ENCODE measurements at regions not wholly inside any gene's neighbourhood (a gene's known extent, or its start where the extent isn't known, plus 50 kb on each side); places are given as distances from the start of the nearest gene placed in this dataset.

DNA sequence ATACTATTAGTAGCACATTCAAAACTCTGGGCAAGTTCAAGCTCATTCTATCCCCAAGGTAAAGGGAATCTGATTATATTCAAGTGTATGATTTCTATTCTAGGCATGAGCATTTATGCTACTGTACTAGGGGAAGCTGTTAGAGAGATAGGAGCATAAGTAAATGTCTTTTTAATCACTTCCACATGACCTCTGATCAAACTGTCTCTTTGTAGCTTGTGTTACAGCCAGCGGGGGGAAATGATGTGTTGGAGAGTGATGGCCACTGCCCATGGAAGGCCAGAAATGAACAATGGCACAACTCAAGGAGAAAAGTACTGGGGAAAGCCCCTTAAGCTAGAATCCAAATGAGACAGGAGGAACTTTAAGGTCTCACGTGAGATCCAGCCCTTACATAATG, 894.9 kb upstream of the CDH2 start:
- Mint-ChIP-seq H3K27me3 (no peaks in the 10 kb centered on the region), H3K9me3 (peaks cover 0 to 40% (median 8%) of the 10 kb centered on the region in 7 donors)

DNA sequence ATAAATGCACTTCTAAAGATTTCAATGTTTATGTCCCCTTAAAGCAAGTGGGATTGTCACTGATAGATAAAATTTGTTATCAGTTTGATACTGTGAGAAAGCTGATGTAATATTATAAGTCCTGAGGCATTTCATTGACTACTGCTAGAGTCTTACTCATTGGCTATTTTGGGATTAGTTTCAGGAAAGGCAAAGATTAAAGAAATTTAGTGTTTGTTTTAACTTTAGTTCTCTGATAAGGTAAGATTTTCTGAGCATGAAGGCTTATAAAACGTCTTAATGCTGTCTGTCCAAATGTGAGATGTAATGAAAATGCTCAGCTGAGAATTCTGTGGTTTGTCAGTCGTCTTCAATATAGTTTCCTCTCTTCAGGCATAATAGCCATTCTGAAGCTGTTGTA, 886.4 kb upstream of the CDH2 start:
- Histone ChIP-seq H3K4me3 (ENCODE audit: low read depth, low read length) (no peak overlapping the region), H3K9me3 (ENCODE audit: control insufficient read depth in 2 of 2, low read length in 2 of 2) (peaks cover 0 to 4% of the 10 kb centered on the region in 2 experiments), H3K36me3 (ENCODE audit: control insufficient read depth, insufficient read depth, low read length) (no peaks in the 10 kb centered on the region), H3K4me1 (ENCODE audit: control insufficient read depth, insufficient read depth, low read length, poor library complexity, severe bottlenecking) (no peaks in the 10 kb centered on the region), H3K27me3 (ENCODE audit: control insufficient read depth, insufficient read depth, low read length) (no peaks in the 10 kb centered on the region), H3K27ac (ENCODE audit: insufficient read depth, low read length, poor library complexity, severe bottlenecking) (no peak overlapping the region)
- DNase-seq (no peak), ATAC-seq (ENCODE audit: low read depth in 2 of 2) (no peak)
- H3K27ac Mint-ChIP-seq: no peak overlapping the region
- H3K9me3 Mint-ChIP-seq: peaks cover 6 to 53% (median 11%) of the 10 kb centered on the region in 7 donors
- no peaks in the 10 kb centered on the region for H3K36me3 Mint-ChIP-seq
- H3K27me3 Mint-ChIP-seq: no peaks in the 10 kb centered on the region
- H3K4me1 Mint-ChIP-seq: no peaks in the 10 kb centered on the region
- no peak overlapping the region for H3K4me3 Mint-ChIP-seq

More for the DNA sequence above, 894.9 kb upstream of the CDH2 start:
- DNase-seq: no peak
- Histone ChIP-seq H3K9me3 (ENCODE audit: control insufficient read depth in 2 of 2, low read length in 2 of 2) (peaks cover 3 to 16% of the 10 kb centered on the region in 2 experiments), H3K4me3 (ENCODE audit: low read depth, low read length) (no peak overlapping the region), H3K36me3 (ENCODE audit: control insufficient read depth, insufficient read depth, low read length) (no peaks in the 10 kb centered on the region), H3K4me1 (ENCODE audit: control insufficient read depth, insufficient read depth, low read length, poor library complexity, severe bottlenecking) (no peaks in the 10 kb centered on the region), H3K27me3 (ENCODE audit: control insufficient read depth, insufficient read depth, low read length) (no peaks in the 10 kb centered on the region), H3K27ac (ENCODE audit: insufficient read depth, low read length, poor library complexity, severe bottlenecking) (no peak overlapping the region)
- Mint-ChIP-seq H3K36me3 (no peaks in the 10 kb centered on the region), H3K27ac (no peak overlapping the region), H3K4me3 (no peak overlapping the region), H3K4me1 (no peaks in the 10 kb centered on the region)
- no peak for ATAC-seq (ENCODE audit: low read depth in 2 of 2)

DNA sequence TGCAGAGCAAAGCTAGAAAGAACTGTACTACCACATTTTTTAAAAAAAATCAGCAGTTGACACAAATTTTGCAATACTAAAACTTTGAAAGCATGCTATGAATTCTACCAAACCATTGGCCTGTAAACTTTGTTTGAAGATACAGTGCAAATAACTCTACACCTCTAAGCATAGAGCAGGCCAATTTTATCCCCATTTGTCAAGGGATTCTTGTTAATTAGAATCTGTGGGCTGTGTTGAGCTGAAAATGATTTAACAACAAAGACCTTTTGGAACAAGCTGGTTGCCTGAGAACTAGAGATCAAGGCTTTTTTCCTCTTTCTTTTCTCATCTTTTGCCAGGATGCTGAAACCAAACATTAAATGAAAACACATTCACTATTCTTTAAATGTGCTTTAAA, 886.0 kb upstream of the CDH2 start:
- H3K4me1 ChIP-seq (ENCODE audit: control insufficient read depth, insufficient read depth, low read length, poor library complexity, severe bottlenecking): no peaks in the 10 kb centered on the region
- H3K27me3 ChIP-seq (ENCODE audit: control insufficient read depth, insufficient read depth, low read length): no peaks in the 10 kb centered on the region
- DNase-seq: no peak
- H3K9me3 Mint-ChIP-seq: peaks cover 6 to 50% (median 11%) of the 10 kb centered on the region in 7 donors
- no peaks in the 10 kb centered on the region for H3K36me3 ChIP-seq (ENCODE audit: control insufficient read depth, insufficient read depth, low read length)
- no peak for ATAC-seq (ENCODE audit: low read depth in 2 of 2)
- H3K4me3 ChIP-seq (ENCODE audit: low read depth, low read length): no peak overlapping the region
- no peak overlapping the region for H3K27ac ChIP-seq (ENCODE audit: insufficient read depth, low read length, poor library complexity, severe bottlenecking)
- no peak overlapping the region for H3K4me3 Mint-ChIP-seq
- H3K4me1 Mint-ChIP-seq: no peaks in the 10 kb centered on the region
- no peak overlapping the region for H3K27ac Mint-ChIP-seq
- no peaks in the 10 kb centered on the region for H3K27me3 Mint-ChIP-seq
- no peaks in the 10 kb centered on the region for H3K36me3 Mint-ChIP-seq
- H3K9me3 ChIP-seq (ENCODE audit: control insufficient read depth in 2 of 2, low read length in 2 of 2): peaks cover 0 to 4% of the 10 kb centered on the region in 2 experiments

DNA sequence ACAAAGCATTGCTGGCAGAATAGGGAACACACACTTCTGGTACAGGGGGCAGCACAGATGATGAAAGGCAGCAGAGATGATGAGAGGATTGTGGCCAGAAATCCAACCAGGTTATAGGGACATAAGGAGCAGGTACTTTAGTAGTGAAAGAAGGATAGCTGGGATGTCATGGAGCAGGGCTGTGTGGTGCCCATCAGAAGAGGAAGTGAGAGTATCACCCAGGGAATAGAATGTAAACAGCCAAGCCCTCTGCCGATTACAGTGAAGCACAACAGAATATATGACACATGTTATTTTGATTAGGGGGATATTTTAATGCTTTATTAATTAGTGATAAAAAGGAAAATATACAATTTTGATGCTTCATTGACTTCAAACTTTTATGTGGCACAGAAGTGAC, 883.4 kb upstream of the CDH2 start:
- Mint-ChIP-seq H3K27me3 (no peaks in the 10 kb centered on the region), H3K36me3 (no peaks in the 10 kb centered on the region), H3K9me3 (peaks cover 4 to 45% (median 7%) of the 10 kb centered on the region in 7 donors), H3K27ac (no peak overlapping the region), H3K4me3 (peak overlapping the region in 1 of 4 donors; percentile 40), H3K4me1 (no peaks in the 10 kb centered on the region)
- Histone ChIP-seq H3K36me3 (ENCODE audit: control insufficient read depth, insufficient read depth, low read length) (no peaks in the 10 kb centered on the region), H3K9me3 (ENCODE audit: control insufficient read depth in 2 of 2, low read length in 2 of 2) (no peaks in the 10 kb centered on the region), H3K27me3 (ENCODE audit: control insufficient read depth, insufficient read depth, low read length) (no peaks in the 10 kb centered on the region), H3K4me1 (ENCODE audit: control insufficient read depth, insufficient read depth, low read length, poor library complexity, severe bottlenecking) (no peaks in the 10 kb centered on the region), H3K27ac (ENCODE audit: insufficient read depth, low read length, poor library complexity, severe bottlenecking) (no peak overlapping the region), H3K4me3 (ENCODE audit: low read depth, low read length) (no peak overlapping the region)
- no peak for DNase-seq
- ATAC-seq (ENCODE audit: low read depth in 2 of 2): no peak

DNA sequence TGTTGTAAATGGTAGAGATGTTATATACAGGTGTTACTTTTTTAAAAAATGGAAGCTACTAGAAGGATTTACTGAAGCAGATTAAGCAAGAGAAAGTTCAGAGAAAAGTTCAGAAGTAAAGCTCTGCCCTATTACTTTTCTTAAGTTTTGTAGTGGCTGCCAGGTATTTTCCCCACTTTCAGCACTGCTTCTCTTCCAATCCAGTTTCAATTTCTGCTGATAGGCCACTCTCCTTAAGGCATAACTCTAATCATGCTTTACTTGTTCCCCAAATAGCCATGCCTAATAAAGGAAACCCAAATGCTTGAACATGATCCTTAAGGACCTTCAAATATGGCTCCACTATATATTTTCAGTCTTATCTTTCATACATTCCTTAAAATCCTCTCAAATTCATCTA, 880.8 kb upstream of the CDH2 start:
- no peaks in the 10 kb centered on the region for H3K36me3 Mint-ChIP-seq
- ATAC-seq (ENCODE audit: low read depth in 2 of 2) (no peak), DNase-seq (no peak)
- H3K9me3 Mint-ChIP-seq: peaks cover 4 to 33% (median 7%) of the 10 kb centered on the region in 7 donors
- Histone ChIP-seq H3K36me3 (ENCODE audit: control insufficient read depth, insufficient read depth, low read length) (no peaks in the 10 kb centered on the region), H3K27me3 (ENCODE audit: control insufficient read depth, insufficient read depth, low read length) (no peaks in the 10 kb centered on the region), H3K4me3 (ENCODE audit: low read depth, low read length) (no peak overlapping the region), H3K27ac (ENCODE audit: insufficient read depth, low read length, poor library complexity, severe bottlenecking) (no peak overlapping the region), H3K4me1 (ENCODE audit: control insufficient read depth, insufficient read depth, low read length, poor library complexity, severe bottlenecking) (no peaks in the 10 kb centered on the region), H3K9me3 (ENCODE audit: control insufficient read depth in 2 of 2, low read length in 2 of 2) (peaks cover 0 to 7% of the 10 kb centered on the region in 2 experiments)
- H3K27ac Mint-ChIP-seq: no peak overlapping the region
- no peak overlapping the region for H3K4me3 Mint-ChIP-seq
- H3K27me3 Mint-ChIP-seq: no peaks in the 10 kb centered on the region
- H3K4me1 Mint-ChIP-seq: no peaks in the 10 kb centered on the region

DNA sequence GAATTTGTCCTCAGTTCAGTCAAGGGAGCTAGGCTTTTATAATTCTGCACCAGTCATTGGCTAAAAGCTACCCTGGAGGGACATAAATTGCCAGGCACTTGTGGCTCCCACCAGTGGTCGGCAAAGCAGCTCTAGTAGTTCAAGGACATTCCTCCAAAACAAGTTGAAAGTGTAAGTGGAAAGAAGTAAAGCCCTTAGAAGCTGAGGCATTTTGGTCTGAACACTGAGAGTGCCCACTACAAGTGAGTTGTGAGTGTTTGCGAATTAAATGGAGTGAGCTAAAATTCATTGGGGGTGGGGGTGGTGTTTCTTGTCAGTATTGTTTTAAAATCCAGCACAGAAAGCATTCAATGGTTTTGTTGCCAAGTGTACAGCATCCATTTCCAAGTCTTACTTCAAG, 879.9 kb upstream of the CDH2 start:
- Mint-ChIP-seq H3K4me3 (no peak overlapping the region), H3K36me3 (no peaks in the 10 kb centered on the region), H3K4me1 (no peaks in the 10 kb centered on the region), H3K27ac (no peak overlapping the region), H3K27me3 (no peaks in the 10 kb centered on the region), H3K9me3 (peaks cover 2 to 33% (median 8%) of the 10 kb centered on the region in 7 donors)
- ATAC-seq (ENCODE audit: low read depth in 2 of 2) (no peak), DNase-seq (no peak)
- no peaks in the 10 kb centered on the region for H3K4me1 ChIP-seq (ENCODE audit: control insufficient read depth, insufficient read depth, low read length, poor library complexity, severe bottlenecking)
- H3K9me3 ChIP-seq (ENCODE audit: control insufficient read depth in 2 of 2, low read length in 2 of 2): peaks cover 0 to 7% of the 10 kb centered on the region in 2 experiments
- H3K27ac ChIP-seq (ENCODE audit: insufficient read depth, low read length, poor library complexity, severe bottlenecking): no peak overlapping the region
- no peaks in the 10 kb centered on the region for H3K36me3 ChIP-seq (ENCODE audit: control insufficient read depth, insufficient read depth, low read length)
- no peak overlapping the region for H3K4me3 ChIP-seq (ENCODE audit: low read depth, low read length)
- no peaks in the 10 kb centered on the region for H3K27me3 ChIP-seq (ENCODE audit: control insufficient read depth, insufficient read depth, low read length)

DNA sequence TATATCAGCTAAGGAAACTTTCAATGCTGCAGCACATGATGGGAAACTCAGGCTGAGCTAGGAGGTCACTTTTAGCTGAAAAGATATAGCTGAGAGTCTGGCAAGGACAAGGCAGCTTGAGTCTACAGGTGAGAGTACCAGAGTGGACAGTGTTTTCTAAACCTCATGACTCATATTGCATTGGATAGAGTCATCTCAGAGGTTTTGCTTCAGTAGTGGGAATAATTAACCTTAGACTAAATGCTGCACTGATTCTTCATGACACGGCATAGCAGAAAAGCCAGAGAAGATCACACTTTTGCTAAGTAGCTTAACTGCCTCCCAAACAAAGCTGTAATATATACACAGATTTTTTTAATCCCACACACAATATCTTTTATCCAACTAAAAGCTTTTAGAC, 865.0 kb upstream of the CDH2 start:
- no peak overlapping the region for H3K27ac Mint-ChIP-seq
- no peak for ATAC-seq (ENCODE audit: low read depth in 2 of 2)
- no peak overlapping the region for H3K4me3 Mint-ChIP-seq
- H3K4me1 Mint-ChIP-seq: no peaks in the 10 kb centered on the region
- H3K27me3 Mint-ChIP-seq: no peaks in the 10 kb centered on the region
- no peaks in the 10 kb centered on the region for H3K36me3 ChIP-seq (ENCODE audit: control insufficient read depth, insufficient read depth, low read length)
- H3K4me1 ChIP-seq (ENCODE audit: control insufficient read depth, insufficient read depth, low read length, poor library complexity, severe bottlenecking): no peaks in the 10 kb centered on the region
- H3K9me3 Mint-ChIP-seq: peaks cover 0 to 15% (median 7%) of the 10 kb centered on the region in 7 donors
- DNase-seq: no peak
- H3K9me3 ChIP-seq (ENCODE audit: control insufficient read depth in 2 of 2, low read length in 2 of 2): peaks cover 0 to 6% of the 10 kb centered on the region in 2 experiments
- H3K4me3 ChIP-seq (ENCODE audit: low read depth, low read length): no peak overlapping the region
- no peaks in the 10 kb centered on the region for H3K27me3 ChIP-seq (ENCODE audit: control insufficient read depth, insufficient read depth, low read length)
- no peak overlapping the region for H3K27ac ChIP-seq (ENCODE audit: insufficient read depth, low read length, poor library complexity, severe bottlenecking)
- H3K36me3 Mint-ChIP-seq: no peaks in the 10 kb centered on the region

DNA sequence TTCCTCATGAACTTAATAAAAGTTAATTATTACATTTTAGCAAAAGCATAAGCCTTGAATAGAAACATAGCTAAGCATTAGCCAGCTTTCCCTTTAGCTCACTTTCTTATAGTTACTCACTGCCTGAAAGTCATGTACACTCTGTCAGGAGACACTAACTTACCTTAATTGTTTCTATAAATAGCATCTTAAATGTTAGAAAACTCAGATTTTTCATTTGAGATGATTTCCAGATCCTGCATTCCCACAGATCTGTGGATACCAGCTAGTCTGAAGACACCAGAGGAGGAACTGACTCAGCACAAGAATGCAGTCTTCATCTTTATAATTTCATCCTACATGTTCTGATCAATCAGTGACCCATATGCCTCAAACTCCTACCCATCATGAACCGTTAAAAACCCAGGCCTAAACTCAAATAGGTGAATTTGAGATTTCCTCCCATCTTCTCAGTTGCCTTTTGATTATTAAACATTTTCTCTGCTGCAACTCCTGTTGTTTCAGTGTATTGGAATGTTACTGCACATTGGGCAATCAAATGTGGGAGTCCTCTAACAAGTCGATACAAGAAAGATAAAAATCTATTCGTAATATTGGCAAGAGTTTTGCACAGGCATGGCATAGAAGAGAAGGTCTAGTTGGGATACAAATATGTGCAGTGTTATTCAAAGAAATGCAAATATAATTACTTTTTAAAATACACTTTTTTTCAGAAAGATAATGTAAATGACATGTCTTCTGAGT, 857.4 kb upstream of the CDH2 start:
- peaks cover 0 to 27% (median 5%) of the 10 kb centered on the region in 7 donors for H3K9me3 Mint-ChIP-seq
- H3K36me3 Mint-ChIP-seq: no peaks in the 10 kb centered on the region
- no peaks in the 10 kb centered on the region for H3K4me1 Mint-ChIP-seq
- peaks cover 0 to 2% of the 10 kb centered on the region in 2 experiments for H3K9me3 ChIP-seq (ENCODE audit: control insufficient read depth in 2 of 2, low read length in 2 of 2)
- no peaks in the 10 kb centered on the region for H3K27me3 ChIP-seq (ENCODE audit: control insufficient read depth, insufficient read depth, low read length)
- no peak overlapping the region for H3K27ac Mint-ChIP-seq
- ATAC-seq (ENCODE audit: low read depth in 2 of 2) (no peak), DNase-seq (no peak)
- no peaks in the 10 kb centered on the region for H3K36me3 ChIP-seq (ENCODE audit: control insufficient read depth, insufficient read depth, low read length)
- no peak overlapping the region for H3K4me3 ChIP-seq (ENCODE audit: low read depth, low read length)
- no peaks in the 10 kb centered on the region for H3K27me3 Mint-ChIP-seq
- no peak overlapping the region for H3K27ac ChIP-seq (ENCODE audit: insufficient read depth, low read length, poor library complexity, severe bottlenecking)
- H3K4me1 ChIP-seq (ENCODE audit: control insufficient read depth, insufficient read depth, low read length, poor library complexity, severe bottlenecking): no peaks in the 10 kb centered on the region
- H3K4me3 Mint-ChIP-seq: no peak overlapping the region

Data from CD4-positive, CD25-positive, alpha-beta regulatory T cell (primary cell).